ENCODE measurements at regions not wholly inside any gene's neighbourhood (a gene's known extent, or its start where the extent isn't known, plus 50 kb on each side); places are given as distances from the start of the nearest gene placed in this dataset.
"Not testable (repeated sequence)": the region's sequence is repeated elsewhere in the genome, so short reads cannot be mapped to it uniquely, and the experiment has no call there.

DNA sequence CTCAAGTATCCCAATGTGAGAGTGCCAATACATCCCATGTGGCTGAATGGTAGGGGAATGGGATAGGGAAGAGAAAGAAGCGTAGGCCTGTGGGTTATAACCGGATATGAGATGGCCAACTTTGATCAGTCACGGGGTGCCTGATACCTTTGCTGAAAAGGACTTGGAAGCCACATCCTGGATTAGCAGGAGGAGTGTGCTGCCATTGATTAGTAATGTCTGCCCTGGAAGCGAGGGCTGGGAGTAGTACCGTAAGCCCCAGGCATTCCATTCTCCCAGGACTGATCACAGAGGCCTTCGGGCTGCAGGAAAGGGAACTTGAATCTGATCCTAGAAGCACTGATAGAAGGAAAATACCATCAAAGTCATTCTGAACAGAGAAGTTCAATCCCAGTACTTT lies 218.5 kb downstream of the TFCP2L1 start:
- TF ChIP-seq, protein P1, sequence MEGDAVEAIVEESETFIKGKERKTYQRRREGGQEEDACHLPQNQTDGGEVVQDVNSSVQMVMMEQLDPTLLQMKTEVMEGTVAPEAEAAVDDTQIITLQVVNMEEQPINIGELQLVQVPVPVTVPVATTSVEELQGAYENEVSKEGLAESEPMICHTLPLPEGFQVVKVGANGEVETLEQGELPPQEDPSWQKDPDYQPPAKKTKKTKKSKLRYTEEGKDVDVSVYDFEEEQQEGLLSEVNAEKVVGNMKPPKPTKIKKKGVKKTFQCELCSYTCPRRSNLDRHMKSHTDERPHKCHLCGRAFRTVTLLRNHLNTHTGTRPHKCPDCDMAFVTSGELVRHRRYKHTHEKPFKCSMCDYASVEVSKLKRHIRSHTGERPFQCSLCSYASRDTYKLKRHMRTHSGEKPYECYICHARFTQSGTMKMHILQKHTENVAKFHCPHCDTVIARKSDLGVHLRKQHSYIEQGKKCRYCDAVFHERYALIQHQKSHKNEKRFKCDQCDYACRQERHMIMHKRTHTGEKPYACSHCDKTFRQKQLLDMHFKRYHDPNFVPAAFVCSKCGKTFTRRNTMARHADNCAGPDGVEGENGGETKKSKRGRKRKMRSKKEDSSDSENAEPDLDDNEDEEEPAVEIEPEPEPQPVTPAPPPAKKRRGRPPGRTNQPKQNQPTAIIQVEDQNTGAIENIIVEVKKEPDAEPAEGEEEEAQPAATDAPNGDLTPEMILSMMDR (IDR thresholded peaks at IDR 0.05; ENCODE audit: insufficient read depth, low read length, poor library complexity, severe bottlenecking): no peak
- DNase-seq (ENCODE audit: extremely low read depth, insufficient read length): no peak
- Histone ChIP-seq H3K27me3 (replicated peaks; ENCODE audit: control insufficient read depth, insufficient read depth, low read length) (peaks cover 6% of the 10 kb centered on the region), H3K4me3 (replicated peaks; ENCODE audit: low read depth, low read length) (no peak overlapping the region), H3K36me3 (ENCODE audit: control insufficient read depth, insufficient read depth, low read length) (no peaks in the 10 kb centered on the region)

DNA sequence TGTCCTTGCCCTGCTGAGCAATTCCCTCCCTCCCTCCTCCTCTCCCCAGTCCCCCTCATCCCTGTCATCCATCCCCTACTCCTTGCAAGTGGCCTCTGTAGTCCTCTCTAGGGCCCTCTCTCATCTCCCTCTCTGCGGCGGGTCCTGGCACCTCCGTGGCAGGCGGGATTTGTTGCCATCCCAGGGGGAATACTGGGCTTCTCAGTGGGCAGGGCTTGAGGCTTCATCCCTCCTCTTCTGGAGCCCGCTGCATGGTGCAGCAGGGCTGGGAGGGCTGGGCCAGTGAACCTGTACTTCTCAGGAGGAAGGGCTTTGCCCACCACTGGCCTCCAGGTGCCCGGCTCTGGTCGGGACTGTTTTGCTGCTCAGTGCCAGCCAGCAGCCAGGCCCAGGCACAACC lies 216.2 kb downstream of the TFCP2L1 start:
- peaks cover 3% of the 10 kb centered on the region; the same call in 1 of the 2 replicates for H3K27me3 ChIP-seq (replicated peaks; ENCODE audit: control insufficient read depth, insufficient read depth, low read length)
- TF ChIP-seq, protein P1 (IDR thresholded peaks at IDR 0.05; ENCODE audit: insufficient read depth, low read length, poor library complexity, severe bottlenecking): no peak
- no peak for DNase-seq (ENCODE audit: extremely low read depth, insufficient read length)
- H3K4me3 ChIP-seq (replicated peaks; ENCODE audit: low read depth, low read length): no peak overlapping the region
- H3K36me3 ChIP-seq (ENCODE audit: control insufficient read depth, insufficient read depth, low read length): no peaks in the 10 kb centered on the region

DNA sequence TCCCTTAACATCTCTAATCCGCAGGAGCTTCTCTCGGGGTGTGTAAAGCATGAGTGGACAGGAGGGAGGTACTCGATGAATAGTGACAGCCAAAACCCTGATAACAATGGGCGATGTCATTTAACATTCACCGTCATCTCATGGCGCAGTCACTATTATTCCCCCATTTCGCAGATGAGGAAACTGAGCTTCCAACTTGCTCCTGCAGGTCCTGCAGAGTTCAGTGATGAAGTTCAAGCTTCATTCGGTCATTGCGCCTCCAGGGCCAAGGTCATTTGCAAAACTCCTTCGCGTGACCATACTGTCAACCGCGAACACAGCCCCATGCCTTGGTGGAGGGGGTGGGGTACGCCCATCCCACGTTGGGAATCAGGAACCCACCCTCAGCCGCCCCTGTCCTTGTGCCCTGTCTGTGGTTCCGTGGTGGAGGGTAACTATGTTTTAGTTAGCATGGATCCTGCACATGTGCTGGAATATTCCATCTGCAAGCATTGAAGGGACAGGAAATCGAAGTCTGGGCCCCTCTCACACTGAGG lies 215.5 kb downstream of the TFCP2L1 start:
- Histone ChIP-seq H3K27me3 (replicated peaks; ENCODE audit: control insufficient read depth, insufficient read depth, low read length) (peaks cover 3% of the 10 kb centered on the region; the same call in 1 of the 2 replicates), H3K4me3 (replicated peaks; ENCODE audit: low read depth, low read length) (no peak overlapping the region), H3K36me3 (ENCODE audit: control insufficient read depth, insufficient read depth, low read length) (no peaks in the 10 kb centered on the region)
- DNase-seq (ENCODE audit: extremely low read depth, insufficient read length): no peak
- TF ChIP-seq, protein P1 (IDR thresholded peaks at IDR 0.05; ENCODE audit: insufficient read depth, low read length, poor library complexity, severe bottlenecking): no peak

DNA sequence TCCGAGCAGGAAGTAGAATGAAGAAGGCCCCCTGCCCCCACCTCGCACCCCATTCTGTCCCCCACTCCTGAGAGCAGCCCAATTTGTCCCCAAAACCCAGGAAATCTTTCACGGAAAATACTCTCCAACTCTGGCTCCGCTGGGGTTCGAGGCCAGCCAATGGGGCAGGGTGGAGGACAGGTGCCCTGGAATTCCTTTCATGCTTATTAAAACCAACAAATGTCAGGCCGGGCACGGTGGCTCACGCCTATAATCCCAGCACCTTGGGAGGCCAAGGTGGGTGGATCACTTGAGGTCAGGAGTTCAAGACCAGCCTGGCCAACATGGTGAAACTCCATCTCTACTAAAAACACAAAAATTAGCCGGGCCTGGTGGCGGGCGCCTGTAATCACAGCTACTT lies 214.9 kb downstream of the TFCP2L1 start:
- H3K27me3 ChIP-seq (replicated peaks; ENCODE audit: control insufficient read depth, insufficient read depth, low read length); H3K36me3 ChIP-seq (ENCODE audit: control insufficient read depth, insufficient read depth, low read length); H3K4me3 ChIP-seq (replicated peaks; ENCODE audit: low read depth, low read length); DNase-seq (ENCODE audit: extremely low read depth, insufficient read length): not testable (repeated sequence)

DNA sequence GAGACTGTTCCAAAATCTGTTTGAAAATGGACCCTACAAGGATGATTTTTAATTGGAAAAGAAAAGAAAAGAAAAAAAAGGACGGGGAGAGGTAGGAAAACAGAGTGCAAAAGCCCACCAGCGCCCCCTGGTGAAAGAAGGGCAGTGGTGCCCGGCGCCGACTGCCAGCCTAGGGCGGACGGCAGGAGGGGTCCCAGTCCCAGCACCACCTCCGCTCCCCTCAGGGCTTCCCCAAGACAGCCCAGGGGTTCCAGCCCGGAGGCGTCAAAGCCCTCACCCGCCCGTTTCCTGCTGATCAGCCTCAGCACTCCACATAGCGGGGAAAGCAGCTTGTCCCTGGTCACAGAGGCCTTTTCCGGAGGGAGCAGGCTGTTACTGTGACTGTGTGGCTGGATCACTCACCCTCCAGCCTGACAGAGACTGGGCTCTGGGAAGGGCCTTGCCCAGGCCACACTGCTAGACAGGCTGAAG lies 213.9 kb downstream of the TFCP2L1 start:
- DNase-seq (ENCODE audit: extremely low read depth, insufficient read length): no peak
- TF ChIP-seq, protein P1 (IDR thresholded peaks at IDR 0.05; ENCODE audit: insufficient read depth, low read length, poor library complexity, severe bottlenecking): peak; percentile 83
- Histone ChIP-seq H3K4me3 (replicated peaks; ENCODE audit: low read depth, low read length) (no peak overlapping the region), H3K36me3 (ENCODE audit: control insufficient read depth, insufficient read depth, low read length) (no peaks in the 10 kb centered on the region), H3K27me3 (replicated peaks; ENCODE audit: control insufficient read depth, insufficient read depth, low read length) (peaks cover 2% of the 10 kb centered on the region; the same call in 1 of the 2 replicates)

DNA sequence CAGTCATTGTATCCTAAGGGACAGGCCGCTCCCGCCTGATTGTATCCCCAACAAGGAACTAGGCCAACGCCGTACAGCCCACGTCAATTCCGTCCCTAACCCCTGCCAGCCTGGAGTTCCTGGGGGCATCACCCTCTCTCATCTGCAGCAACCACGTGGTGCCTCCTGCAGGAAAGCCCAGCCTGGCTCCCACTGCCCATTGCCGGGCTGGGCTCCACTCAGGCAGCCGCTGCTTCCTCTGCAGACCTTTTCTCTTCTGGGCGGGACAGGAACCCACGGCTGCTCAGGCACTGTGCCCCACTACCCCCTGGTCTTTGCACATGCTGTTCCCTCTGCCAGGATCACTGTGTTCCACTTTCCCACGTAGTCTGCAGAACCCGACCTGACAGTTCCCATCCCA lies 212.2 kb downstream of the TFCP2L1 start:
- Histone ChIP-seq H3K36me3 (ENCODE audit: control insufficient read depth, insufficient read depth, low read length) (no peaks in the 10 kb centered on the region), H3K27me3 (replicated peaks; ENCODE audit: control insufficient read depth, insufficient read depth, low read length) (peaks cover 2% of the 10 kb centered on the region), H3K4me3 (replicated peaks; ENCODE audit: low read depth, low read length) (no peak overlapping the region)
- DNase-seq (ENCODE audit: extremely low read depth, insufficient read length): no peak
- TF ChIP-seq, protein P1 (IDR thresholded peaks at IDR 0.05; ENCODE audit: insufficient read depth, low read length, poor library complexity, severe bottlenecking): no peak

Data from GM06990 (cell line).